HL-60 (cell line): ENCODE measurements at regions not wholly inside any gene's neighbourhood (a gene's known extent, or its start where the extent isn't known, plus 50 kb on each side); places are given as distances from the start of the nearest gene placed in this dataset.

ENCODE experiments used
- GABPA ChIP-seq: IDR thresholded peaks from 2 replicates; pipeline ENCODE4 v1.6.1; 2012; ENCODE audit warnings: low read depth
- POLR2AphosphoS5 ChIP-seq: IDR thresholded peaks from 2 replicates; pipeline ENCODE4 v1.6.1; 2012; ENCODE audit warnings: low read depth
- TF ChIP-seq, protein P1 (sequence below): IDR thresholded peaks from one replicate; pipeline ENCODE4 v1.5.1; 2011; ENCODE audit warnings: low read length, control low read depth, inconsistent platforms; ENCODE audit not compliant: insufficient read depth

DNA sequence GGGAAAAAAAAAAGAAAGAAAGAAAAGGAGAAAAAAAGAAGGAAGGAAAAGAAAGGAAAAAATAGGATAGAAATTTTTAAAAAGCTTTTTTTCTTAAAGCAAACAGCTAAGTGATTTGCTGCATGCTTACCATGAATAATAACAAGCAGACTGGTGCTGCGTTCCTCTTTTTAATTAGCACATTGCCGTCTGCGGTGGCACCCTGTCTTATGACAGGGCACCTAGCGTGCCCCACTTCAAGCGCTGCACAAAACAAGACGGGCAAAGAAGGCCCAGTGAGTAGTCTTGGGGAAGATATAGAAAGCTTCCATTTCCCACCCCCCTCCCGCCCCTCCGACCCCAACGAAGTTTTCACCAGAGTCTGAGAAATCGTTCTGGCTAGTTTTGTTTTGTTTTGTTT, 513.9 kb downstream of the ZNF608 start:
- TF ChIP-seq, protein P1, sequence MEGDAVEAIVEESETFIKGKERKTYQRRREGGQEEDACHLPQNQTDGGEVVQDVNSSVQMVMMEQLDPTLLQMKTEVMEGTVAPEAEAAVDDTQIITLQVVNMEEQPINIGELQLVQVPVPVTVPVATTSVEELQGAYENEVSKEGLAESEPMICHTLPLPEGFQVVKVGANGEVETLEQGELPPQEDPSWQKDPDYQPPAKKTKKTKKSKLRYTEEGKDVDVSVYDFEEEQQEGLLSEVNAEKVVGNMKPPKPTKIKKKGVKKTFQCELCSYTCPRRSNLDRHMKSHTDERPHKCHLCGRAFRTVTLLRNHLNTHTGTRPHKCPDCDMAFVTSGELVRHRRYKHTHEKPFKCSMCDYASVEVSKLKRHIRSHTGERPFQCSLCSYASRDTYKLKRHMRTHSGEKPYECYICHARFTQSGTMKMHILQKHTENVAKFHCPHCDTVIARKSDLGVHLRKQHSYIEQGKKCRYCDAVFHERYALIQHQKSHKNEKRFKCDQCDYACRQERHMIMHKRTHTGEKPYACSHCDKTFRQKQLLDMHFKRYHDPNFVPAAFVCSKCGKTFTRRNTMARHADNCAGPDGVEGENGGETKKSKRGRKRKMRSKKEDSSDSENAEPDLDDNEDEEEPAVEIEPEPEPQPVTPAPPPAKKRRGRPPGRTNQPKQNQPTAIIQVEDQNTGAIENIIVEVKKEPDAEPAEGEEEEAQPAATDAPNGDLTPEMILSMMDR = no peak
- no peak for TF ChIP-seq POLR2AphosphoS5
- TF ChIP-seq GABPA = no peak
